Gastrocnemius medialis (tissue), 4 donors: ENCODE measurements at regions not wholly inside any gene's neighbourhood (a gene's known extent, or its start where the extent isn't known, plus 50 kb on each side); places are given as distances from the start of the nearest gene placed in this dataset.

Experiments
- POLR2A ChIP-seq, 2 donors: fragments of 450-650 bp; IDR thresholded peaks; one replicate each; pipeline ENCODE4 v1.6.1; 2017; ENCODE audit warnings: antibody characterized with exemption in 2 of 2, mild to moderate bottlenecking in 2 of 2, moderate library complexity in 2 of 2
- TF ChIP-seq, protein P1 (sequence below), 5 experiments: fragments of 450-650 bp in 3 of 5; fragments of 200-600 bp in 2 of 5; sonication (generic) in 2 of 5; IDR thresholded peaks in 4 of 5; conservative IDR thresholded peaks in 1 of 5; 1 replicate in 4 of 5; 2 replicates in 1 of 5; pipeline ENCODE4 v1.5.1; 2016 to 2019; ENCODE audit warnings: antibody characterized with exemption in 5 of 5, mild to moderate bottlenecking in 3 of 5, moderate library complexity in 3 of 5

DNA sequence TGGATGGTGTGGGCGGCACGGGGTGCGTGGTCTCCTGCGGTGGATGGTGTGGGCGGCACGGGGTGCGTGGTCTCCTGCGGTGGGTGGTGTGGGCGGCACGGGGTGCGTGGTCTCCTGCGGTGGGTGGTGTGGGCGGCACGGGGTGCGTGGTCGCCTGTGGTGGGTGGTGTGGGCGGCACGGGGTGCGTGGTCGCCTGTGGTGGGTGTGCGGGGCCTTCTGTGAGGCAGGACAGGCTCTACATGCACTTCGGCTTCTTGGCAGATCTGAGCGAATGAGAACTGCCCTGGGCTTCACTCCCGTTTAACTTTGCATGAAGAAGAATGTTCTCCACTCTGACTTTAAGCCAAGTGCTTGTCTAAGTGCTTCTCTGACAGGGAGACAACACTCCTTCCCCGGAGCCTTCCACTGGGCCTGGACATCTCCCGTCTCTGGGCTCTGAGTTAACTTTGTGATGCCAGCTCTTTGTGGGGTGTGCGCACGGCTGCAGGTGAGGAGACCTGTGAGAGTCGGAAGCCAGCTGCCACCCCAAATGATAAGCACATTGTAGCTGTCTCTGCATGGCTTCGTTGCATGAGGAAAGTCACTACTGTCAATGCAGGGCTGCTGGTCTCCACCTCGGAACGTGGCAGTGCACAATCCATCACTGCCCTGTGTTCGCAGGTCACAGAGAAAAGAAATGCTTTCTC lies 244.8 kb downstream of the DLL1 start:
- TF ChIP-seq, protein P1, sequence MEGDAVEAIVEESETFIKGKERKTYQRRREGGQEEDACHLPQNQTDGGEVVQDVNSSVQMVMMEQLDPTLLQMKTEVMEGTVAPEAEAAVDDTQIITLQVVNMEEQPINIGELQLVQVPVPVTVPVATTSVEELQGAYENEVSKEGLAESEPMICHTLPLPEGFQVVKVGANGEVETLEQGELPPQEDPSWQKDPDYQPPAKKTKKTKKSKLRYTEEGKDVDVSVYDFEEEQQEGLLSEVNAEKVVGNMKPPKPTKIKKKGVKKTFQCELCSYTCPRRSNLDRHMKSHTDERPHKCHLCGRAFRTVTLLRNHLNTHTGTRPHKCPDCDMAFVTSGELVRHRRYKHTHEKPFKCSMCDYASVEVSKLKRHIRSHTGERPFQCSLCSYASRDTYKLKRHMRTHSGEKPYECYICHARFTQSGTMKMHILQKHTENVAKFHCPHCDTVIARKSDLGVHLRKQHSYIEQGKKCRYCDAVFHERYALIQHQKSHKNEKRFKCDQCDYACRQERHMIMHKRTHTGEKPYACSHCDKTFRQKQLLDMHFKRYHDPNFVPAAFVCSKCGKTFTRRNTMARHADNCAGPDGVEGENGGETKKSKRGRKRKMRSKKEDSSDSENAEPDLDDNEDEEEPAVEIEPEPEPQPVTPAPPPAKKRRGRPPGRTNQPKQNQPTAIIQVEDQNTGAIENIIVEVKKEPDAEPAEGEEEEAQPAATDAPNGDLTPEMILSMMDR (IDR thresholded peaks at IDR 0.05 in 4 of 5, conservative IDR thresholded peaks at IDR 0.05 in 1 of 5) = no peak
- no peak for TF ChIP-seq POLR2A (IDR thresholded peaks at IDR 0.05)
